Progenitor cell of endocrine pancreas (in vitro differentiated cells): ENCODE measurements at regions not wholly inside any gene's neighbourhood (a gene's known extent, or its start where the extent isn't known, plus 50 kb on each side); places are given as distances from the start of the nearest gene placed in this dataset.
A peak's percentile ranks its signal among the peaks of the same experiment; 100 is the strongest.

Experiments used
- DNase-seq: peaks from one replicate; pipeline ENCODE4 v3.0.0; 2021; ENCODE audit warnings: low spot score; ENCODE audit not compliant: unreplicated experiment
- H3K27ac Mint-ChIP-seq: 2 replicates; pipeline ENCODE4 v1.8.0; 2021; ENCODE audit warnings: mild to moderate bottlenecking, moderate library complexity, mixed read lengths
- H3K27me3 Mint-ChIP-seq: 2 replicates; pipeline ENCODE4 v1.8.0; 2021; ENCODE audit warnings: mixed read lengths
- H3K36me3 Mint-ChIP-seq: 2 replicates; pipeline ENCODE4 v1.8.0; 2022; ENCODE audit warnings: mixed read lengths; ENCODE audit not compliant: insufficient read depth
- H3K4me1 Mint-ChIP-seq: 2 replicates; pipeline ENCODE4 v1.8.0; 2021; ENCODE audit warnings: low read depth, mixed read lengths
- H3K4me3 Mint-ChIP-seq: 2 replicates; pipeline ENCODE4 v1.8.0; 2021; ENCODE audit warnings: low read depth, mild to moderate bottlenecking, moderate library complexity, mixed read lengths
- H3K9me3 Mint-ChIP-seq: 2 replicates; pipeline ENCODE4 v1.8.0; 2021; ENCODE audit warnings: low read depth, mixed read lengths
- TF ChIP-seq, protein P1 (sequence below): fragments of 200-600 bp; sonication (generic); IDR thresholded peaks from one replicate; pipeline ENCODE4 v1.5.0; 2021; ENCODE audit warnings: antibody characterized with exemption, mild to moderate bottlenecking; ENCODE audit not compliant: unreplicated experiment

DNA sequence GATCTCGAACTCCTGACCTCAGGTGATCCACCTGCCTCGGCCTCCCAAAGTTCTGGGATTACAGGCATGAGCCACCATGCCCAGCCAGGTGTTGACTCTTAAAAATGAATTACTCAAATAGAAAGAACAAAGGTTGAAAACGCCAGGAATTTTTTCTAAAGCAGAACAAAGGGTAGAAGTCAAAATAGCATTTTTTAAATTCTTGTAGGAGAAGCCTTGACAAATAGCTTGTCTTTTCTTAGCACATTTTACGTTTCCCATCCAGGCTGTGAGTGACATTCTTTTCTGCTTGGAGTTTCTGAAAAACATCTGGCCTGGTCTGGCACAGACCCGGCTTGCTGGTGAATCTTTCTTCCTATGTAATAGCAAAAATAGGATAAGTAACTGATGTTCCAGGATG is 169.4 kb upstream of the ZNF462 start:
- Mint-ChIP-seq H3K36me3 (no peaks in the 10 kb centered on the region), H3K4me3 (no peak overlapping the region), H3K27ac (no peak overlapping the region), H3K27me3 (no peaks in the 10 kb centered on the region), H3K4me1 (peaks cover 3% of the 10 kb centered on the region), H3K9me3 (peaks cover 3% of the 10 kb centered on the region)
- DNase-seq, result no peak
- TF ChIP-seq, protein P1, sequence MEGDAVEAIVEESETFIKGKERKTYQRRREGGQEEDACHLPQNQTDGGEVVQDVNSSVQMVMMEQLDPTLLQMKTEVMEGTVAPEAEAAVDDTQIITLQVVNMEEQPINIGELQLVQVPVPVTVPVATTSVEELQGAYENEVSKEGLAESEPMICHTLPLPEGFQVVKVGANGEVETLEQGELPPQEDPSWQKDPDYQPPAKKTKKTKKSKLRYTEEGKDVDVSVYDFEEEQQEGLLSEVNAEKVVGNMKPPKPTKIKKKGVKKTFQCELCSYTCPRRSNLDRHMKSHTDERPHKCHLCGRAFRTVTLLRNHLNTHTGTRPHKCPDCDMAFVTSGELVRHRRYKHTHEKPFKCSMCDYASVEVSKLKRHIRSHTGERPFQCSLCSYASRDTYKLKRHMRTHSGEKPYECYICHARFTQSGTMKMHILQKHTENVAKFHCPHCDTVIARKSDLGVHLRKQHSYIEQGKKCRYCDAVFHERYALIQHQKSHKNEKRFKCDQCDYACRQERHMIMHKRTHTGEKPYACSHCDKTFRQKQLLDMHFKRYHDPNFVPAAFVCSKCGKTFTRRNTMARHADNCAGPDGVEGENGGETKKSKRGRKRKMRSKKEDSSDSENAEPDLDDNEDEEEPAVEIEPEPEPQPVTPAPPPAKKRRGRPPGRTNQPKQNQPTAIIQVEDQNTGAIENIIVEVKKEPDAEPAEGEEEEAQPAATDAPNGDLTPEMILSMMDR, result no peak

DNA sequence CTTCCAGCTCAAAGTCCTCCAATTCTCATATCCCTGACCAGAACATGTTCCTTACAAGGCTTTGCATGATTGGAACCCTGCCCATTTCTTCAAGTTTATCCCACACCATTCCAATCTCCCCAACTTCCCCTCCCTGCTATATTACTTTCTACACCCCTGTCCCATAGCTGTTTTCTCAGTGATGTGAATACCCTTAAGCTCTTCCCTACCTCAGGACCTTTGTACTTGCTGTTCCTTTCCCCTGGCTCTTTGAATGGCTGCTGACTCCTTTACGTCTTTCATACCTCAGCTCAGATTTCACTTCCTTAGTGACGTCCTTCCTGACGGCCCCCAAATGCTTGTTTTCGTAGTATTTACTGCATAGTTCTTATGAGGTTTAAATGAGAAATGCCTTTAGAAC is 166.2 kb upstream of the ZNF462 start:
- Mint-ChIP-seq H3K36me3 (no peaks in the 10 kb centered on the region), H3K9me3 (peaks cover 6% of the 10 kb centered on the region), H3K4me3 (no peak overlapping the region), H3K4me1 (peaks cover 3% of the 10 kb centered on the region), H3K27ac (peak overlapping the region; percentile 15), H3K27me3 (no peaks in the 10 kb centered on the region)
- TF ChIP-seq, protein P1, result no peak
- DNase-seq, result no peak

DNA sequence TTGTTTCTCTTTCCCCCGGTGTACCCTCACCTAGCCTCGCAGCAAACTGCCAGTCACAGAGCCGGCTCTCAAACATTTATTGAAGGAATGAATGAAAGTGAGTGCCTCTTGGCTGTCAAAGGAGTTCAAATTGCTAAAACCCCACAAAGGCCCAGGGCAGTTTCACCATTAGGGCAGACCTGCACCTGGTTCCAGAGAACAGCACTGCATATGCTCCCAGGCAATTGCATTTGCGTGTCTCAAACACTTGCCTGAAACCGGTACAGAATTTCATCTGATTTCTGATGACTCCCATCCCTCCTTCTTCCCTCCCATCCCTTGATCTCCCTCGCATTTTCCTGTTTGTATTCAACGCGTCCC is 165.6 kb upstream of the ZNF462 start:
- Mint-ChIP-seq H3K4me1 (peaks cover 3% of the 10 kb centered on the region), H3K36me3 (no peaks in the 10 kb centered on the region), H3K27ac (no peak overlapping the region), H3K9me3 (peaks cover 7% of the 10 kb centered on the region), H3K27me3 (no peaks in the 10 kb centered on the region), H3K4me3 (no peak overlapping the region)
- DNase-seq, result no peak
- TF ChIP-seq, protein P1, result no peak

DNA sequence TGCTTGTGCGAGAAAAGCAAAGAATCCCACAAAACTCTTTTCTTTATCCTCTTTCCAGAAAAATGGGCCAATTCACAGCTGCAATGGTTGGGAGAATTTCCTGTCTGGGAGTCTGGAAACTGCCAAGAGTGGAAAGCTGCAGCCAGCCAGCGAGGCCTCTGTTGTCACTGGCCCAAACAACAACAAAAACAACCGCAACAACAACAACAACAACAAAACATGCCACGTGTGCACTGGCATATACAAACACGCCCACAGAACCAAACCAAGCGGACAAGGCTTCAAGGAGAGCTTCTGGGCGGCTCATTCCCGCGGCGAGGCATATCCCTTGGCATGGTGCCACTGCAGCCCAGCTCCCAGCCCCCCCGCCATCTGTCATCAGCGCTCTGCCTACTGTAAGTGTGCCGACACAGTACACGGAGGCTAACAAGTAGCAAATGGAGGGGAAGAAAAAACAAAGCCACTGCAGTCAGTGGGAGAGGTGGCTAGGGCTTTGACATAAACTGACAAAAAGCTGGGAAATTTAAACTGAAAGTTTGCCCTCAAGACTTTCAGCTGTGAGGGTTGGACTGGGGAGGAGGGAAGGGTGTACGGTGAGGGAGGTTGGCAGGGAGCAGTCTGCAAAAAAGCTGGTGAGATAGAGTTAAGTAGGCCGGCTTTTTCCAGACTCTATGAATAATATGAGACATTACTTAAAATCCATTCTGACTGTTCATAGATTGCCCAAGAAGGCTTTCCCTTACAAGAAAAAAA is 165.0 kb upstream of the ZNF462 start:
- Mint-ChIP-seq H3K27ac (no peak overlapping the region), H3K27me3 (no peaks in the 10 kb centered on the region), H3K36me3 (no peaks in the 10 kb centered on the region), H3K9me3 (peaks cover 7% of the 10 kb centered on the region), H3K4me3 (no peak overlapping the region), H3K4me1 (peaks cover 3% of the 10 kb centered on the region)
- no peak for DNase-seq
- TF ChIP-seq, protein P1, result no peak

DNA sequence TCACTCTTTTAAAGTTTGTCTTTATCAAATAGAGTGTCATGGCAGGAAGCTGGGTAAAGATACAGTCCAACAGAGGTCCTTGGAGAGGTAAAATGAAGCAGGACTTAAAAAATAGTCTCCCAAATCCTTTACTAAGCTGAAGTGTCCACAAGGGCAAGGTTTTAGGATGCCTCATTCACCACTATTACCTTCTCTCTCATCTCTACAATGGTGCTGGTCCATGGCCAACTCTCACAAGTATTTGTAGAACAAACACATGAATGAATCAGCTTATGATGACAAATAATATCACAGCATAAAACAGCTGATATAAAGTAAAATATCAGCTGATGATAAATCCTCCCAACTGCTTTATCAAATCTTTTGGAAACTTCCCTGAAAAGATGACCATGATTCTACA is 162.3 kb upstream of the ZNF462 start:
- no peak for DNase-seq
- peaks cover 10% of the 10 kb centered on the region for H3K9me3 Mint-ChIP-seq
- H3K27ac Mint-ChIP-seq, result no peak overlapping the region
- H3K36me3 Mint-ChIP-seq, result no peaks in the 10 kb centered on the region
- H3K4me3 Mint-ChIP-seq, result no peak overlapping the region
- no peaks in the 10 kb centered on the region for H3K4me1 Mint-ChIP-seq
- no peaks in the 10 kb centered on the region for H3K27me3 Mint-ChIP-seq
- TF ChIP-seq, protein P1, result no peak
